Spleen (tissue), 8 donors: ENCODE measurements at regions not wholly inside any gene's neighbourhood (a gene's known extent, or its start where the extent isn't known, plus 50 kb on each side); places are given as distances from the start of the nearest gene placed in this dataset.

Source experiments
- DNase-seq: peaks from one replicate; pipeline ENCODE4 v3.0.0-alpha.2; 2020
- H3K27ac ChIP-seq, 8 donors: fragments of 200-600 bp; sonication (generic) in 7 of 8; 1 replicate in 4 of 8; 2 replicates in 4 of 8; pipeline versions ENCODE4 v1.5.0 to v1.8.0; 2016 to 2021; ENCODE audit warnings: inconsistent platforms in 4 of 8, mild to moderate bottlenecking in 4 of 8, moderate library complexity in 1 of 8
- H3K27me3 ChIP-seq, 7 donors: fragments of 200-600 bp; sonication (generic) in 6 of 7; replicated peaks in 1 of 7; 1 replicate in 4 of 7; 2 replicates in 3 of 7; pipeline versions ENCODE4 v1.5.0 to v1.8.0; 2016 to 2021; ENCODE audit warnings: inconsistent platforms in 3 of 7, mild to moderate bottlenecking in 1 of 7
- H3K36me3 ChIP-seq, 6 donors: fragments of 200-600 bp; sonication (generic) in 5 of 6; 1 replicate in 4 of 6; 2 replicates in 2 of 6; pipeline versions ENCODE4 v1.5.0 to v1.8.0; 2016 to 2021; ENCODE audit warnings: inconsistent platforms in 2 of 6
- H3K4me1 ChIP-seq, 6 donors: fragments of 200-600 bp; sonication (generic) in 5 of 6; 1 replicate in 3 of 6; 2 replicates in 3 of 6; pipeline versions ENCODE4 v1.5.0 to v1.8.0; 2016 to 2021; ENCODE audit warnings: inconsistent platforms in 3 of 6
- H3K4me3 ChIP-seq, 8 donors: fragments of 200-600 bp; sonication (generic) in 7 of 8; 1 replicate in 4 of 8; 2 replicates in 4 of 8; pipeline versions ENCODE4 v1.5.0 to v1.8.0; 2016 to 2021; ENCODE audit warnings: inconsistent platforms in 4 of 8, mild to moderate bottlenecking in 4 of 8, moderate library complexity in 2 of 8
- H3K9me3 ChIP-seq, 8 donors: fragments of 200-600 bp; sonication (generic) in 7 of 8; 1 replicate in 4 of 8; 2 replicates in 4 of 8; pipeline versions ENCODE4 v1.5.0 to v1.8.0; 2016 to 2021; ENCODE audit warnings: inconsistent platforms in 4 of 8
- POLR2AphosphoS5 ChIP-seq, 3 donors: sonication (generic); formaldehyde crosslinking; IDR thresholded peaks; one replicate each; pipeline ENCODE4 v1.5.1; 2017; ENCODE audit warnings: antibody characterized with exemption in 3 of 3
- intact Hi-C: fragments of 100-400 bp; cut with DNase I; formaldehyde crosslinking; loops from one replicate; pipeline ENCODE4 v1.15.0; 2023; ENCODE audit warnings: low total_unique reads
- small RNA-seq, 4 donors: library from RNA; depleted of rRNA; stranded (forward); fragments of <200 nt; gene quantifications; one replicate each; pipeline ENCODE3, GENCODE V24; 2016
- donor health status: DM: no; HTN: no; CAD: no; lungs with moderate emphysema.
- donor health status: DM: no; HTN: no; CAD: no.
- donor health status: DM: no; HTN: no; CAD: no.
- donor health status: DM: yes; HTN: yes; CAD: no.

DNA sequence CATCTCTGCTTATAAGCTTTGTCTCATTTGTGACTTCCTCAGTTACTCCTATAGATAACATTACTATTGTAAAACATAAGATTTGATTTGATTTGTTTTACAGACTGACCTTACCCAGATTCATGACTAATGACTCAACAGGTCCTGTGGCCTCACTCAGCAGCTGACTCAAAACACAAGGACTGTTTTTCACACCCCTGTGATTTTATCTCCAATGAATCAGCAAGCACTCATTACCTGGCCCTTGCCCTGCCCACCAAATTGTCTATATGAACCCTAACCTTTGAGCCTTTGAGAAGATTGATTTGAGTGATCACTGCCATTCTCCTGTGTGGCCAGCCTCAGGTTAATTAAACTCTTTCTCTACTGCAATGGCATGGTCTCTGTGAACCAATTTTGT lies 1064.6 kb upstream of the LRRTM3 start:
- H3K4me1 ChIP-seq = no peaks in the 10 kb centered on the region
- no peaks in the 10 kb centered on the region for H3K27me3 ChIP-seq
- no peak overlapping the region for H3K4me3 ChIP-seq
- H3K27ac ChIP-seq = no peak overlapping the region
- DNase-seq = no peak
- H3K36me3 ChIP-seq = no peaks in the 10 kb centered on the region
- no peak for TF ChIP-seq POLR2AphosphoS5 (IDR thresholded peaks at IDR 0.05)
- no peaks in the 10 kb centered on the region for H3K9me3 ChIP-seq
- intact Hi-C loops = no loop called here

Small RNAs in the stretch of these regions (small RNA-seq; reads per million reads assigned to genes)
- 0 reads per million in 4 donors for gene CYP2C61P
